VCaP (cell line): ENCODE measurements at regions not wholly inside any gene's neighbourhood (a gene's known extent, or its start where the extent isn't known, plus 50 kb on each side); places are given as distances from the start of the nearest gene placed in this dataset.

Source experiments
- H3K27ac ChIP-seq: fragments of 450-650 bp; 2 replicates; pipeline ENCODE4 v1.5.1; 2017
- TF ChIP-seq, protein P1 (sequence below): fragments of 450-650 bp; conservative IDR thresholded peaks from 2 replicates; pipeline ENCODE4 v1.5.1; 2017; ENCODE audit warnings: mild to moderate bottlenecking, moderate library complexity

DNA sequence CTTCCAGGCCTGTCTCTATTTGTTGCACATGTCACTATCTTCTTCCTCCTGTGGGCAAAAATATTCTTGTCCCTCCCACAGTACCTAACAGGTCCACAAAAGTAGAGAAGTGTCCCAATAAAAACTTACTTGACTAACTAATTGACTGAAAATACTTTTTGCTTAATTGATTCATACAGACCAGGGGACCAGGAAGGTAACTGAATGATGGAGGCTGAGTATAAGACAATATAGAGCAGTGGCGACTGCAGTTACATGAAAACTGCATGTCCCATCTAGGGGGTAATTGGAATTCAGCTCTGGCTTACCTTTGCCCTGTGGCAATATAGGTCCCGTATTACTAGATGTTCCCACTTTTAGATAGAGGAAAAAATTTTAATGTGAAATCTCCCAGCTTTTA is 112.9 kb upstream of the CREB1 start:
- TF ChIP-seq, protein P1, sequence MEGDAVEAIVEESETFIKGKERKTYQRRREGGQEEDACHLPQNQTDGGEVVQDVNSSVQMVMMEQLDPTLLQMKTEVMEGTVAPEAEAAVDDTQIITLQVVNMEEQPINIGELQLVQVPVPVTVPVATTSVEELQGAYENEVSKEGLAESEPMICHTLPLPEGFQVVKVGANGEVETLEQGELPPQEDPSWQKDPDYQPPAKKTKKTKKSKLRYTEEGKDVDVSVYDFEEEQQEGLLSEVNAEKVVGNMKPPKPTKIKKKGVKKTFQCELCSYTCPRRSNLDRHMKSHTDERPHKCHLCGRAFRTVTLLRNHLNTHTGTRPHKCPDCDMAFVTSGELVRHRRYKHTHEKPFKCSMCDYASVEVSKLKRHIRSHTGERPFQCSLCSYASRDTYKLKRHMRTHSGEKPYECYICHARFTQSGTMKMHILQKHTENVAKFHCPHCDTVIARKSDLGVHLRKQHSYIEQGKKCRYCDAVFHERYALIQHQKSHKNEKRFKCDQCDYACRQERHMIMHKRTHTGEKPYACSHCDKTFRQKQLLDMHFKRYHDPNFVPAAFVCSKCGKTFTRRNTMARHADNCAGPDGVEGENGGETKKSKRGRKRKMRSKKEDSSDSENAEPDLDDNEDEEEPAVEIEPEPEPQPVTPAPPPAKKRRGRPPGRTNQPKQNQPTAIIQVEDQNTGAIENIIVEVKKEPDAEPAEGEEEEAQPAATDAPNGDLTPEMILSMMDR: no peak
- peak overlapping the region; percentile 39 for H3K27ac ChIP-seq

GRCh38 chr2:207417301-207417718 is 112.5 kb upstream of the CREB1 start:
- H3K27ac ChIP-seq: no peak overlapping the region
- TF ChIP-seq, protein P1: no peak

DNA sequence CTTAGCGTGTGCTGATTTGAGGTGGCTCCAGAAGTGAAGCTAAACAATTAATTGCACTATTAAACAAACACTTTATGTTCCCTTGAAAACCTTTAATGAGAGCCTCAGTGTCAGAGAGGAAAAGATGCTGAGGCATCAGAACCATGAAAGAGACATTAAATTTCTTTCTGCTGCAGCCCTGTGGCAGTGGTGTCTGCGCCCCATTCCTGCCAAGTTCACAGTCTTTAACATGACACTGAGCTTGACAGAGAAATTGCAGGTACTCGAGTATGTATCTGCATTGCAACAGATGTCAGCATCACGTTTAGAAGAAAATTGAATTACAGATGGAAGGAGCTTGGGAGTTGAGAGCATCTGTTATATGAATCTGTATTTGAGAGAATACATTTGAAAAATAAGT is 111.3 kb upstream of the CREB1 start:
- TF ChIP-seq, protein P1: no peak
- no peak overlapping the region for H3K27ac ChIP-seq

DNA sequence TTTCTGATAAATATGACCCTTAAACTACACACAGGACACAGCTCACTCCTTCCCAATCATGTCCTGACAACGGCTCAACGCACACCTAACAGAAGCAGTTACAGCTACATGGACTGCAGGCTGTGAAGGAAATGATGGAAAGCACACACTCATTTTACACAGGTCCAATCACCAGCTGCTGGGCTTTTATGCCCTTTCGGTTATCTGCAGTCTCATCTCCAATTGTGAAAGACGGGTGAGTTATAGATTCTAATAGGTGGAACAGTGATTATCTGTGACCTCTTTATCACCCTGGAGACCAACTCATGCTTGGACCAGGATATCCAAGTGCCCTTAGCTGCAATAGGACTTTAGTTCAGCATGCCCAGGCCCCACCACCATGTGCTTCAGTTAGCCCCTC is 110.4 kb upstream of the CREB1 start:
- TF ChIP-seq, protein P1: no peak
- no peak overlapping the region for H3K27ac ChIP-seq

DNA sequence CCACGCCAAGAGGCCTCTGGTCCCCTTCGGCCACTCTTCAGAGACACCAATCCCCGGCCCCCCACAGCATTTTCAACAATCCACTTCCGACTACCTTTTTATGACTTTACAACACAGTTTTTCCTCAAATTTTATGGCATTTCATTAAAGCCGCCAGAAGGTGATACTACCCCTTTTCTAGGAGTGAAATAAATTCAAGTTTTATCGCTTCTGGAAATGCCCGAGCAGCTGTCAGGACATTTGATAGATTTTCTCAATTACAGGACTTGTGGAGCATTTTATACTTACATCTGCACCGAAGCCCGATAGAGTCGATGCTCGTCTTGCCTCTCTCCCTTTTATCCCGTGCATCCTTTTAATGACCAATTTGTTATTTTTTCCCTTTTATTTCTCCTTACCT is 108.1 kb upstream of the CREB1 start:
- no peak overlapping the region for H3K27ac ChIP-seq
- TF ChIP-seq, protein P1: no peak

DNA sequence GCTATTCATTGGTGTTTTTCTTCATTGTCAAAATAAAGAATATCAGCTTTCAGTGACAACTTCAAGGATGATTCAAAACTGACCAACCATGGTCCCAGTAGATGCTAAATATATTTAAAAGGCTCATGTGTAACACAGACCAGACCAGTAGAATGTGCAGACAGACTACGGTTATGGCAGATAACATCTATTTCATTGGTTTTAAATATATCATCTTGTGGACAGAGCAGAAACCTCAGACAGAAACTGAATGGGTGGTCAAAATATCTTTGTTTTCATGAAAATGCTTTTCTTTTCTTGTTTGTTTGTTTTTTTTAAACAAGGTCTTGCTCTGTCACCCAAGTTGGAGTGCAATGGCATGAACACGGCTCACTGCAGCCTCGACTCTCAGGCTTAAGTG is 107.4 kb upstream of the CREB1 start:
- no peak overlapping the region for H3K27ac ChIP-seq
- TF ChIP-seq, protein P1: no peak

GRCh38 chr2:207423886-207424285 is 105.9 kb upstream of the CREB1 start:
- TF ChIP-seq, protein P1: no peak
- H3K27ac ChIP-seq: no peak overlapping the region

DNA sequence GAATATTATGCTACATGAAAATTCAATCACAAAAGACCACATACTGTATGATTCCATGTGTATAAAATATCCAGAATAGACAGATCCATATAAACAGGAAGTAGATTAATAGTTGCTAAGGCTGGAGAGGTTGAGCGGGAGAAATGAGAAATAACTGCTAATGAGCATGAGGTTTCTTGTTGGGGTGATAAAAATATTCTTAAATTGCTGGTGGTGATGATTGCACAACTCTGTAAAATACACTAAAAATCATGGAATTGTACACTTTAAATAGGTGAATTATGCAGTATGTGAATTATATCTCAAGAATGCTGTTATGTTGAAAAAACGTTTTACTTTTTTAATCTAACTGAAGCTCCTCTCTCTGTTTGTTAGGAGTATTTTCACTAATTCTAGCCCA is 101.8 kb upstream of the CREB1 start:
- H3K27ac ChIP-seq: no peak overlapping the region
- TF ChIP-seq, protein P1: no peak
